ENCODE measurements at regions not wholly inside any gene's neighbourhood (a gene's known extent, or its start where the extent isn't known, plus 50 kb on each side); places are given as distances from the start of the nearest gene placed in this dataset.
A peak's percentile ranks its signal among the peaks of the same experiment; 100 is the strongest.

DNA sequence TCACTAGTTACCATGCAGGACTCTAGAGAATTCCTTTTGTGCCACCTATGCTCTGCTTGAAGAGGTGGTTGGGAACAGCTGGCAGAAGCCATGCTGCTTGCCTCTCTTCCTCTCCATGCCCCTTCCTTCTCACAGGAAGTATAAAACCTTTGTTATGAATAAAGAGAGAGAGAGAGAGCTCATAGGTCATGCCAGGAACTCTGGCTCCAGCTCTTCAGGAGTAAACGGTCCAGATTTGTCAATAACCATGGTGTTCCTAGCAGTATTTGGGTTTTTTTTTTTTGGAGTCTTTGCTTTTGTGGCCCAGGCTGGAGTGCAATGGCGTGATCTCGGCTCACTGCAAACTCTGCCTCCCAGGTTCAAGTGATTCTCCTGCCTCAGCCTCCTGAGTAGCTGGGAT, 97.7 kb upstream of the SLC4A7 start:
- no peaks in the 10 kb centered on the region for H3K9me3 ChIP-seq (ENCODE audit: insufficient read depth, low read depth, low read length)
- no peak overlapping the region for H3K27ac Mint-ChIP-seq (ENCODE audit: unreplicated experiment)
- H4K20me1 ChIP-seq (ENCODE audit: insufficient read depth, low read length) = no peaks in the 10 kb centered on the region
- H3K36me3 Mint-ChIP-seq (ENCODE audit: low read depth, unreplicated experiment) = no peaks in the 10 kb centered on the region
- H3K27me3 ChIP-seq (ENCODE audit: insufficient read depth, low read length) = no peaks in the 10 kb centered on the region
- peaks cover 2% of the 10 kb centered on the region for H3K9me3 Mint-ChIP-seq (ENCODE audit: unreplicated experiment)
- H3K4me3 Mint-ChIP-seq (ENCODE audit: unreplicated experiment) = no peak overlapping the region
- H3K9ac ChIP-seq (ENCODE audit: low read length) = no peak overlapping the region
- no peaks in the 10 kb centered on the region for H3K36me3 ChIP-seq (ENCODE audit: insufficient read depth, low read length)
- H3K4me1 Mint-ChIP-seq (ENCODE audit: low read depth, unreplicated experiment) = peaks cover 5% of the 10 kb centered on the region
- DNase-seq (ENCODE audit: low read depth) (no peak), FAIRE-seq (no peak)
- H3K4me1 ChIP-seq (ENCODE audit: insufficient read depth, low read length) = peaks cover 4% of the 10 kb centered on the region
- no peak overlapping the region for H3K4me2 ChIP-seq (ENCODE audit: low read length)
- TF ChIP-seq EZH2 (IDR thresholded peaks at IDR 0.05; ENCODE audit: insufficient read depth, low read length) = no peak
- TF ChIP-seq, protein P1, sequence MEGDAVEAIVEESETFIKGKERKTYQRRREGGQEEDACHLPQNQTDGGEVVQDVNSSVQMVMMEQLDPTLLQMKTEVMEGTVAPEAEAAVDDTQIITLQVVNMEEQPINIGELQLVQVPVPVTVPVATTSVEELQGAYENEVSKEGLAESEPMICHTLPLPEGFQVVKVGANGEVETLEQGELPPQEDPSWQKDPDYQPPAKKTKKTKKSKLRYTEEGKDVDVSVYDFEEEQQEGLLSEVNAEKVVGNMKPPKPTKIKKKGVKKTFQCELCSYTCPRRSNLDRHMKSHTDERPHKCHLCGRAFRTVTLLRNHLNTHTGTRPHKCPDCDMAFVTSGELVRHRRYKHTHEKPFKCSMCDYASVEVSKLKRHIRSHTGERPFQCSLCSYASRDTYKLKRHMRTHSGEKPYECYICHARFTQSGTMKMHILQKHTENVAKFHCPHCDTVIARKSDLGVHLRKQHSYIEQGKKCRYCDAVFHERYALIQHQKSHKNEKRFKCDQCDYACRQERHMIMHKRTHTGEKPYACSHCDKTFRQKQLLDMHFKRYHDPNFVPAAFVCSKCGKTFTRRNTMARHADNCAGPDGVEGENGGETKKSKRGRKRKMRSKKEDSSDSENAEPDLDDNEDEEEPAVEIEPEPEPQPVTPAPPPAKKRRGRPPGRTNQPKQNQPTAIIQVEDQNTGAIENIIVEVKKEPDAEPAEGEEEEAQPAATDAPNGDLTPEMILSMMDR (IDR thresholded peaks at IDR 0.05; ENCODE audit: insufficient read depth, low read depth, low read length) = no peak
- H3K27ac ChIP-seq (ENCODE audit: low read depth, low read length) = no peak overlapping the region
- H3K4me3 ChIP-seq (ENCODE audit: insufficient read depth, low read depth, low read length) = no peak overlapping the region
- H3K79me2 ChIP-seq (ENCODE audit: insufficient read depth, low read length) = no peaks in the 10 kb centered on the region
- no peaks in the 10 kb centered on the region for H3K27me3 Mint-ChIP-seq (ENCODE audit: low read depth, unreplicated experiment)
- H2AFZ ChIP-seq (ENCODE audit: low read depth, low read length) = no peak overlapping the region

GRCh38 chr3:27578032-27578431, 93.8 kb upstream of the SLC4A7 start:
- peaks cover 4% of the 10 kb centered on the region for H3K4me1 ChIP-seq (ENCODE audit: insufficient read depth, low read length)
- Mint-ChIP-seq H3K36me3 (ENCODE audit: low read depth, unreplicated experiment) (no peaks in the 10 kb centered on the region), H3K27ac (ENCODE audit: unreplicated experiment) (no peak overlapping the region), H3K9me3 (ENCODE audit: unreplicated experiment) (peaks cover 2% of the 10 kb centered on the region), H3K4me1 (ENCODE audit: low read depth, unreplicated experiment) (peaks cover 20% of the 10 kb centered on the region), H3K27me3 (ENCODE audit: low read depth, unreplicated experiment) (no peaks in the 10 kb centered on the region), H3K4me3 (ENCODE audit: unreplicated experiment) (no peak overlapping the region)
- H3K36me3 ChIP-seq (ENCODE audit: insufficient read depth, low read length) = no peaks in the 10 kb centered on the region
- no peaks in the 10 kb centered on the region for H3K27me3 ChIP-seq (ENCODE audit: insufficient read depth, low read length)
- no peaks in the 10 kb centered on the region for H4K20me1 ChIP-seq (ENCODE audit: insufficient read depth, low read length)
- H3K4me3 ChIP-seq (ENCODE audit: insufficient read depth, low read depth, low read length) = no peak overlapping the region
- no peaks in the 10 kb centered on the region for H3K9me3 ChIP-seq (ENCODE audit: insufficient read depth, low read depth, low read length)
- H3K79me2 ChIP-seq (ENCODE audit: insufficient read depth, low read length) = no peaks in the 10 kb centered on the region
- DNase-seq (ENCODE audit: low read depth) = peak; percentile 59
- no peak for TF ChIP-seq EZH2 (IDR thresholded peaks at IDR 0.05; ENCODE audit: insufficient read depth, low read length)
- TF ChIP-seq, protein P1 (IDR thresholded peaks at IDR 0.05; ENCODE audit: insufficient read depth, low read depth, low read length) = no peak
- H3K4me2 ChIP-seq (ENCODE audit: low read length) = no peak overlapping the region
- no peak overlapping the region for H2AFZ ChIP-seq (ENCODE audit: low read depth, low read length)
- no peak for FAIRE-seq
- no peak overlapping the region for H3K9ac ChIP-seq (ENCODE audit: low read length)
- H3K27ac ChIP-seq (ENCODE audit: low read depth, low read length) = no peak overlapping the region

GRCh38 chr3:27577504-27577903, 93.3 kb upstream of the SLC4A7 start:
- TF ChIP-seq, protein P1 (IDR thresholded peaks at IDR 0.05; ENCODE audit: insufficient read depth, low read depth, low read length) = no peak
- no peak for TF ChIP-seq EZH2 (IDR thresholded peaks at IDR 0.05; ENCODE audit: insufficient read depth, low read length)
- Histone ChIP-seq H3K27ac (ENCODE audit: low read depth, low read length) (no peak overlapping the region), H3K4me3 (ENCODE audit: insufficient read depth, low read depth, low read length) (no peak overlapping the region), H3K36me3 (ENCODE audit: insufficient read depth, low read length) (no peaks in the 10 kb centered on the region), H3K9me3 (ENCODE audit: insufficient read depth, low read depth, low read length) (no peaks in the 10 kb centered on the region), H3K4me1 (ENCODE audit: insufficient read depth, low read length) (peaks cover 4% of the 10 kb centered on the region), H3K4me2 (ENCODE audit: low read length) (no peak overlapping the region), H3K9ac (ENCODE audit: low read length) (no peak overlapping the region), H2AFZ (ENCODE audit: low read depth, low read length) (no peak overlapping the region), H3K27me3 (ENCODE audit: insufficient read depth, low read length) (no peaks in the 10 kb centered on the region), H4K20me1 (ENCODE audit: insufficient read depth, low read length) (no peaks in the 10 kb centered on the region), H3K79me2 (ENCODE audit: insufficient read depth, low read length) (no peaks in the 10 kb centered on the region)
- no peak overlapping the region for H3K4me3 Mint-ChIP-seq (ENCODE audit: unreplicated experiment)
- peaks cover 20% of the 10 kb centered on the region for H3K4me1 Mint-ChIP-seq (ENCODE audit: low read depth, unreplicated experiment)
- no peak overlapping the region for H3K27ac Mint-ChIP-seq (ENCODE audit: unreplicated experiment)
- DNase-seq (ENCODE audit: low read depth) (no peak), FAIRE-seq (no peak)
- H3K27me3 Mint-ChIP-seq (ENCODE audit: low read depth, unreplicated experiment) = no peaks in the 10 kb centered on the region
- H3K36me3 Mint-ChIP-seq (ENCODE audit: low read depth, unreplicated experiment) = no peaks in the 10 kb centered on the region
- H3K9me3 Mint-ChIP-seq (ENCODE audit: unreplicated experiment) = peaks cover 2% of the 10 kb centered on the region

Data from astrocyte (in vitro differentiated cells and primary cell).